DOHH2 (cell line): ENCODE measurements at regions not wholly inside any gene's neighbourhood (a gene's known extent, or its start where the extent isn't known, plus 50 kb on each side); places are given as distances from the start of the nearest gene placed in this dataset.

Source experiments
- EZH2phosphoT487 ChIP-seq: fragments of 200-600 bp; sonication (generic); IDR thresholded peaks from 2 replicates; pipeline ENCODE4 v1.6.1; 2017; ENCODE audit warnings: borderline replicate concordance, mild to moderate bottlenecking, antibody characterized with exemption, low read length, moderate library complexity, mixed read lengths
- TF ChIP-seq, protein P1 (sequence below): fragments of 200-600 bp; sonication (generic); IDR thresholded peaks from one replicate; pipeline ENCODE4 v1.5.1; 2014; ENCODE audit warnings: antibody characterized with exemption, mild to moderate bottlenecking, low read depth, low read length; ENCODE audit not compliant: poor library complexity, severe bottlenecking

DNA sequence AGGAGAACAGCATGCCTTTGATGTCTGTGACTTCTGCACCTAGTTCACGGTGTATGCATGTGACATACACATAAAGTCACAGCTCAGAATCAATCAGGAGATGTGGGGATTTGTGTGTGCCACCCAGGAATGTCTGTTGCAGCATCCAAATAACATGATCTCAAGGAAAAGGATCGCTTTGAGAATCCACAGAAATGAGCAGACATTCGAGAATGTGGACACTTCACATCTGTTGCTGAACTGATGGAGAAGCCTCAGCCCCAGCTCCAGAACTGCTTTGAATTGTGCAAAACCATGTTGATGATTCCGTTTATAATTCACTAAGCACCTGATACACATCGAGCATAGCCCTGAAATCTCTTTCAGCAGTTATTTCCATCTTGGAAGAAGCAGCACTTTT is 208.6 kb downstream of the CMPK2 start:
- TF ChIP-seq, protein P1, sequence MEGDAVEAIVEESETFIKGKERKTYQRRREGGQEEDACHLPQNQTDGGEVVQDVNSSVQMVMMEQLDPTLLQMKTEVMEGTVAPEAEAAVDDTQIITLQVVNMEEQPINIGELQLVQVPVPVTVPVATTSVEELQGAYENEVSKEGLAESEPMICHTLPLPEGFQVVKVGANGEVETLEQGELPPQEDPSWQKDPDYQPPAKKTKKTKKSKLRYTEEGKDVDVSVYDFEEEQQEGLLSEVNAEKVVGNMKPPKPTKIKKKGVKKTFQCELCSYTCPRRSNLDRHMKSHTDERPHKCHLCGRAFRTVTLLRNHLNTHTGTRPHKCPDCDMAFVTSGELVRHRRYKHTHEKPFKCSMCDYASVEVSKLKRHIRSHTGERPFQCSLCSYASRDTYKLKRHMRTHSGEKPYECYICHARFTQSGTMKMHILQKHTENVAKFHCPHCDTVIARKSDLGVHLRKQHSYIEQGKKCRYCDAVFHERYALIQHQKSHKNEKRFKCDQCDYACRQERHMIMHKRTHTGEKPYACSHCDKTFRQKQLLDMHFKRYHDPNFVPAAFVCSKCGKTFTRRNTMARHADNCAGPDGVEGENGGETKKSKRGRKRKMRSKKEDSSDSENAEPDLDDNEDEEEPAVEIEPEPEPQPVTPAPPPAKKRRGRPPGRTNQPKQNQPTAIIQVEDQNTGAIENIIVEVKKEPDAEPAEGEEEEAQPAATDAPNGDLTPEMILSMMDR = no peak
- no peak for TF ChIP-seq EZH2phosphoT487
